Endothelial cell of umbilical vein (primary cell): ENCODE measurements at regions not wholly inside any gene's neighbourhood (a gene's known extent, or its start where the extent isn't known, plus 50 kb on each side); places are given as distances from the start of the nearest gene placed in this dataset.

ENCODE experiments used
- CTCF ChIP-seq, 2 donors: IDR thresholded peaks; 1 replicate in 1 of 2; 2 replicates in 1 of 2; pipeline ENCODE4 v1.5.1; 2011; ENCODE audit warnings: low read length in 2 of 2, mild to moderate bottlenecking in 2 of 2, moderate library complexity in 2 of 2, control low read depth in 1 of 2, inconsistent platforms in 1 of 2, low read depth in 1 of 2; ENCODE audit not compliant: insufficient read depth in 1 of 2; ENCODE audit errors: extremely low read depth in 1 of 2
- EZH2 ChIP-seq: IDR thresholded peaks from 2 replicates; pipeline ENCODE4 v1.6.1; 2012; ENCODE audit warnings: borderline replicate concordance, low read depth, mild to moderate bottlenecking, moderate library complexity, low read length, inconsistent platforms; ENCODE audit not compliant: severe bottlenecking
- FOS ChIP-seq: IDR thresholded peaks from 2 replicates; pipeline ENCODE4 v1.6.1; 2011; ENCODE audit warnings: mild to moderate bottlenecking, low read length, moderate library complexity, borderline replicate concordance; ENCODE audit not compliant: insufficient read depth
- GATA2 ChIP-seq: IDR thresholded peaks from 2 replicates; pipeline ENCODE4 v1.7.0; 2011; ENCODE audit warnings: low read depth, mild to moderate bottlenecking, moderate library complexity, mixed read lengths, low read length; ENCODE audit not compliant: insufficient read length, insufficient read depth
- JUN ChIP-seq: IDR thresholded peaks from 2 replicates; pipeline ENCODE4 v1.6.1; 2011; ENCODE audit warnings: borderline replicate concordance, low read depth; ENCODE audit not compliant: insufficient read length, insufficient read depth
- MAX ChIP-seq: IDR thresholded peaks from 2 replicates; pipeline ENCODE4 v1.6.1; 2011; ENCODE audit not compliant: insufficient read depth, insufficient read length
- MYC ChIP-seq: IDR thresholded peaks from one replicate; pipeline ENCODE4 v1.6.1; 2011; ENCODE audit warnings: mild to moderate bottlenecking, low read depth, low read length
- POLR2A ChIP-seq: IDR thresholded peaks from 2 replicates; pipeline ENCODE4 v1.6.1; 2012; ENCODE audit warnings: low read depth, mild to moderate bottlenecking, control low read depth, low read length
- POLR2AphosphoS5 ChIP-seq: IDR thresholded peaks from 2 replicates; pipeline ENCODE4 v1.6.1; 2012; ENCODE audit warnings: low read depth, mild to moderate bottlenecking, control low read depth, low read length, moderate library complexity; ENCODE audit not compliant: insufficient read depth

- TF ChIP-seq CTCF (IDR thresholded peaks at IDR 0.05; ENCODE audit: extremely low read depth in 1 of 2, insufficient read depth in 1 of 2, low read depth in 1 of 2, low read length in 2 of 2) (no peak), EZH2 (no peak), POLR2AphosphoS5 (no peak), FOS (no peak), JUN (no peak), MYC (no peak), POLR2A (no peak), MAX (no peak), GATA2 (no peak)
These were observed 803.6 kb upstream of the FANCL start for GRCh38 chr2:59044736-59045135.
